Transverse colon (tissue), 3 donors: ENCODE measurements at regions not wholly inside any gene's neighbourhood (a gene's known extent, or its start where the extent isn't known, plus 50 kb on each side); places are given as distances from the start of the nearest gene placed in this dataset.
"Not testable (repeated sequence)": the region's sequence is repeated elsewhere in the genome, so short reads cannot be mapped to it uniquely, and the experiment has no call there.

Experiments used
- POLR2A ChIP-seq: fragments of 450-650 bp; IDR thresholded peaks from one replicate; pipeline ENCODE4 v1.6.1; 2016; ENCODE audit warnings: antibody characterized with exemption, mild to moderate bottlenecking, moderate library complexity
- TF ChIP-seq, protein P1 (sequence below), 5 experiments: fragments of 200-600 bp in 3 of 5; fragments of 450-650 bp in 2 of 5; sonication (generic) in 3 of 5; IDR thresholded peaks; 1 replicate in 2 of 5; 2 replicates in 3 of 5; pipeline ENCODE4 v1.5.1; 2016 to 2017; ENCODE audit warnings: antibody characterized with exemption in 5 of 5, inconsistent platforms in 3 of 5, mild to moderate bottlenecking in 2 of 5, moderate library complexity in 1 of 5

DNA sequence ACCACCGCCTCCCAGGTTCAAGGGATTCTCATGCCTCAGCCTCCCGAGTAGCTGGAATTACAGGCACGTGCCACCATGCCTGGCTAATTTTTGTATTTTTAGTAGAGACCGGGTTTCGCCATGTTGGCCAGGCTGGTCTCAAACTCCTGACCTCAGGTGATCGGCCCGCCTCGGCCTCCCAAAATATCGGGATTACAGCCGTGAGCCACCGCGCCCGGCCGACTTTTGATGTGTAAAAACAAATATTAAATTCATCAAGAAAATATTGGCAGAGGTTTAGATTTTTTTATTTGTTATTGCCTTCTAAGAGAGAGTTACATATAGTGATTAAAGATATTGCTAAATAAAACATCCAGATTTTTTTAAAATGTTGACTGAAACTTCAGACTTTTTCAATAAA, 390.8 kb upstream of the SLC10A2 start:
- TF ChIP-seq, protein P1, sequence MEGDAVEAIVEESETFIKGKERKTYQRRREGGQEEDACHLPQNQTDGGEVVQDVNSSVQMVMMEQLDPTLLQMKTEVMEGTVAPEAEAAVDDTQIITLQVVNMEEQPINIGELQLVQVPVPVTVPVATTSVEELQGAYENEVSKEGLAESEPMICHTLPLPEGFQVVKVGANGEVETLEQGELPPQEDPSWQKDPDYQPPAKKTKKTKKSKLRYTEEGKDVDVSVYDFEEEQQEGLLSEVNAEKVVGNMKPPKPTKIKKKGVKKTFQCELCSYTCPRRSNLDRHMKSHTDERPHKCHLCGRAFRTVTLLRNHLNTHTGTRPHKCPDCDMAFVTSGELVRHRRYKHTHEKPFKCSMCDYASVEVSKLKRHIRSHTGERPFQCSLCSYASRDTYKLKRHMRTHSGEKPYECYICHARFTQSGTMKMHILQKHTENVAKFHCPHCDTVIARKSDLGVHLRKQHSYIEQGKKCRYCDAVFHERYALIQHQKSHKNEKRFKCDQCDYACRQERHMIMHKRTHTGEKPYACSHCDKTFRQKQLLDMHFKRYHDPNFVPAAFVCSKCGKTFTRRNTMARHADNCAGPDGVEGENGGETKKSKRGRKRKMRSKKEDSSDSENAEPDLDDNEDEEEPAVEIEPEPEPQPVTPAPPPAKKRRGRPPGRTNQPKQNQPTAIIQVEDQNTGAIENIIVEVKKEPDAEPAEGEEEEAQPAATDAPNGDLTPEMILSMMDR (IDR thresholded peaks at IDR 0.05): not testable (repeated sequence)
- TF ChIP-seq POLR2A: not testable (repeated sequence)
